ENCODE measurements at regions not wholly inside any gene's neighbourhood (a gene's known extent, or its start where the extent isn't known, plus 50 kb on each side); places are given as distances from the start of the nearest gene placed in this dataset.

DNA sequence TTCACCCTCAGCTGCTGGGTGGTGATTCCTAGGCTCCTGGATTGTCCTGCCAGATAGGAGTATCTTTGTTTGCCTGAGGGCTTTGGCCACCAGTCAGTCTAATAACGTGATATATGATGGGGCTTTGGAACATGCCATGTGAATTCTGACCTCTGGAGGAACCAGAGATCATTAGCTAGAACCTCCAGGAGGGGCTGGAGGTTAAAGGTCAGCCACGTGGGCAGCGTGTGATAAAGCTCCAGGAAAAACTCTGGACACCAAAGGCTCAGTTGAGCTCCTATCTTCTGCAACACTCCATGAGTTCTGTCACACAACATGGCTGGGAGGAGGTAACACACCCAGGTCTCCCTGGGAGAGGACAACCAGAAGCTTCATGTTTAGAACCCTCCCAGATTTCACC, 251.1 kb downstream of the DAD1 start:
- no peak for DNase-seq (ENCODE audit: low spot score)

DNA sequence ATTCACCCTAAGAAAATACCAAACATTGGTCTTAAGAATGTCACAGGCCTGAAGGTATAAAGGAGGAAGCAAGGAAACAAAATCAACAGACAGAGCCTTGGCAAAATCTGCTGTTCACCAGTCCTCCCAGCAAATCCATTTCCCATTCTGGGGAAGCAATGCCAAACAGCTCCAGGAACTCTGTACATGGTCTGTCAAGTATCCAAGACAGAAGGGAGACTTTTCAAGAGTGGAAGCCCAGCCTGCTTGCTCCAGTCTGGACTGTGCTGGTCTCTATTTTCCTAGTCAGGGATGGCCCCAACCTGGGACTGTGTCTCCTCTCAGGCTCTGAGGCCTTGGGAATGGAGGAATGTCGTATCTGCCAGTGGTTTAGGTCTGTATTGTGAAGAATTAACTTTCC, 251.5 kb downstream of the DAD1 start:
- DNase-seq (ENCODE audit: low spot score) = no peak

DNA sequence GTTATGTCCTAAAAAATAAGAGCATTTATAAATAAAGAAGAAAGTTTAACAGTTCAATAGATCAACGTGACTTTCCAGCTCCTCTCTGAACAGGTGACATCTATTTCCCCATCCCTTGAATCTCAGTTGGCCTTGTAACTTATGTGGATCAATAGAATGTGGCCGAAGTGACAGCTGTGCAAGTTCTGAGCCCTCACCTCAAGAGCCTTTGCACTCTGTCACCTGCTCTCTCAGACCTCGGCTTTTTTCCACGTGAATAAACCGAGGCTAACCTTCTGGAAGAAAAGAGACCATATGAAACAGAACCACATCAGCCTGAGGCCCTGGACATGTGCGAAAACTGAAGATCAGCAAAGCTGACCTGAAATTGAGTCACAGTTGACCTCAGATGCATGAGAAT, 253.0 kb downstream of the DAD1 start:
- DNase-seq (ENCODE audit: low spot score) = no peak

DNA sequence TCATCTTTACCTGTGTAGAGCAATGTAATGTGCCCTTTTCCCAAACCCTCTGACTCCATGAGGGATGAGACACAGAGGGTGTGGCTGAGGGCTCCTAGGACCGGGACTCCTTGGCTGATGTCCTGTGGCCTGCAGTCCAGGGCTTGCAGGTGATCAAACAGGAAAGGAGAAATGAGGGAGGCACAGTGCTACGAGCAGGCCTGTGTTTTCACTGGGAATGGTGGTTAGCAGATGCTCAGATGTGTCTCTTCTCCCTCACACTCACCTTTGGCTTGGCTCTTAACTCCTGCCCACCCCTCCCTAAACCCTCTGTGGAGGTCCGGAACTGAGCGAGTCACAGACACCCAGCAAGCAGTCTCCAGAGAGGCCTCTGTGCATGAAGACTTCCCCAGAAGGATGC, 254.4 kb downstream of the DAD1 start:
- peak; percentile 15 for DNase-seq (ENCODE audit: low spot score)

DNA sequence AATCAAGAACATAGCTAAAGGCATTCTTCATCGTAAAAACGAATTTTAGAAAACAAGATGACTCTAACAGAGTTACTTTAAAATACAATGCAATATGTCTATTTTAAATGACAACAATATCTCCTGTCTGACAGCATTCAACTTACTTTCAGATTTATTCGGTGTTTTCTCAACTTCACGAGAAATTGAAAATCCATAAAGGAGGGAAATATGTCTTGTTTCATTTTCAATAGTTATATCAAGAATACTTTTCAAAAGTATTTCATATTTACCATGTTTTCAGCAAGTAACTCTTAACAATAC, 254.8 kb downstream of the DAD1 start:
- no peak for DNase-seq (ENCODE audit: low spot score)

DNA sequence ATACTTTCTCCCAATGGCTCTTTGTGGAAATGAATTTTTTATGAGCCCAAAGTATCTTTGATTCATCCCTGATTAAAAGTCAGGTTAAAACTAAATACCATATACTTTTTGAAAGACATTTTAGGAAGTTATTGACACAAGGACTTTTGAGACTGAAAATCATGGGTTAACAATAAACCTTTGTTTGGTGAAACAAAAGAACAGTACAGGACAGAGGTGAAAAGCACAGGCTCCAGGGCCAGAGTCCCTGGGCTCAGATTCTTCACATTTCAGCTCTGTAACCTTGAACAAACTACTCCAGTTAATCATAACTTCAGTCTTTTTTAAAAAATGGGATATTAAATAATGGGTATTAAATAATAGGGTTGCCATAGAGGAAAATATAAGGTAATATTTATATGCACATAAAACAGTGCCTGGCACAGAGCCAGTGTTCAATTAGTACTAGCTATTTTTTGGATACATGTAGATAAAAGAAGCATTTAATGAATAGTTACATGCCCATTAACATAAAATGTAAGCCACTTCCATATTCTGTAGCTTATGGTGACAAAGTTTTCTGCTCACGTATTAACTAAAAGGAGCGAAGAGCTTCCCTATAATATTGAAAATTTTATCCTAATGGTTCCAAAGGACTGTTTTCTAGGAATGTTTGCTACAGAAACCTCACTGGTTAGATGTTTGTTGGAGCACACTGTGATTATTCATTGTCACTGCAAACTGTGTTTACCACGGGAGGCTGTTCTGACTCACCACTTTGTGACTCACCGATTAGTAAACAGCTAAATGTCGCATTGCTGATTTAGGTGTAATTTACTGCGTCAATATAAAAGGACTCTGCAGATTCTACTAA, 255.4 kb downstream of the DAD1 start:
- DNase-seq (ENCODE audit: low spot score) = peak; percentile 87

DNA sequence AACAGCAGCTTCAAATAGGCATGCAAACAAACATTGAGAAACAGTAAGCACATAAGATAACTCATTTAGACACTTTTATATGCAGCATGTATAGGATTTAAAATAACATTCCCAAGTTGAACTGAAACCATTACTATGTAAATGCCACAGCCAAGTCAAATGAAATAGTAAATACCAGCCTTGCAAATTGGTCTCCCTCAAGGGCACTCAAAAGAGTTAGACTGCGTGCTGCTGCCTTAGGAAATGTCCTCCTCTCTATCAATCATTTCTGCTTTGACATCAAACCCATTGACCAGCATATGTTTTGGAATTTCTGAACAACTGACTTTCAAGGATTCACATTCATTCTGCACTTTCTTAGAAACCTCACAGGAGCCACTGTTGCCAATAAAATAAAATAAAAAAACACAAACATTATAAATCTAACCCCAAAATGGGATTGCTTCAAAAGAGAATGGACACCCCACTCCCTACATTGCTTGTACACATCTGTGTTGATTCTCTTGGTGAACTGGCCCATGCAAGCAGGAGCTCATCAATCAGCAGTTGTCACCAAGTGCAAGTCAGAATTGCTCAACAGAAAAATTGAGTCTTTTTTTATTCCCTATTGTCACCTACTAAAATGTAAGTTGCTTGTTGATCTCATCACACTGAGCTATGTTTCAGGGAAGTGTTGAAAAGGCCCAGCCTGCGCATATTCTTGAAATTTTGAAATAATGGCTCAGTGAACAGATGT, 256.2 kb downstream of the DAD1 start:
- DNase-seq (ENCODE audit: low spot score) = no peak

DNA sequence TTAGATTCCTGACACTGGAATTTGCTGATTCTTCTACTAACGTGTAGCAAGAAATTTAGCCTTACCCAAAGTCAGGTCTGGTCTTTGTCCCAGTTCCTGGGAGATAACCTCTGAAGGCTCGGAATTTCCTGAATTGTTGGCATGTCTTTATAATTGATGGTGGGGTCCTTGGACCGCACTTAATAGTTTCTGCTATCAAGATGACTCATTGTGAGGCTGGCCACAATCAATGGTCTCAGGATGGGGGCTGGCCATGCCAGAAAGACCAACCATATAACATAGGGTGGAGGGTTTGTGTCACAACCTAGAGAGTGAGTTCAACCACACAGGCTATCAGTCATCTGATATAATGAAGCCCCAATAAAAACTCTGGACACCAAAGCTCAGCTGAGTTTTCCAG, 259.7 kb downstream of the DAD1 start:
- DNase-seq (ENCODE audit: low spot score) = no peak

DNA sequence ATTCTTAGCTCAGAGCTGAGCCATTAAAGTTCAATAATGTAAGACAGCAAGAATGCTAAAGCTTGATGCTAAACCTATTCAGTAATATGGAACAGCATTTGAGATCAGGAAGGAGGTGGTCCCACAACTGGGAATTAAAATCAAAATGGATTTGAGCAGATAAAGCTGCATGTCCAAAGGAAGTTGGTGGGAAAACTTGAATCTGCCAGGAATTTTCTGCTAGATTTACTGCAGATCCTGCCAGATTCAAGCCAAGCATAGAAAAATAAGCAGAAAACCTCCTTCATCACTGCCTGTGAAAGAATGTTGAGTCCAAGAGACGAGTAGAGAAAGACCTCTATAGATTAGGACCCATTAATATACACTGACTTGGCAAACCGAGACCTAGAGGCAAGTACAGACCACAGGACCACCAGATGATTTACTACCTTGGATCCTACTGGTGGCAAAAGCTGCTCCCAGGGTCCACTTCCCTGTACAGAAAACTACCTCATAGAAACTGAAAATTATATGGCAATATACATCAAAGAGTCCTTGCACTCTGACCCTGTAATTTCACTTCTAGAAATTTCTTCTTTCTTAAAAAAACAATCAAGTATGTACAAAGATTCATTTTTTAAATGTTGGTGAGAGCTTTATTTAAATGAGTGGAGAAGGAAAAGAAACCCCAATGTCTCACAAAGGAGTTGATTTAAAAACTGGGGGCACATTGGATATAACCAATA, 263.2 kb downstream of the DAD1 start:
- no peak for DNase-seq (ENCODE audit: low spot score)

DNA sequence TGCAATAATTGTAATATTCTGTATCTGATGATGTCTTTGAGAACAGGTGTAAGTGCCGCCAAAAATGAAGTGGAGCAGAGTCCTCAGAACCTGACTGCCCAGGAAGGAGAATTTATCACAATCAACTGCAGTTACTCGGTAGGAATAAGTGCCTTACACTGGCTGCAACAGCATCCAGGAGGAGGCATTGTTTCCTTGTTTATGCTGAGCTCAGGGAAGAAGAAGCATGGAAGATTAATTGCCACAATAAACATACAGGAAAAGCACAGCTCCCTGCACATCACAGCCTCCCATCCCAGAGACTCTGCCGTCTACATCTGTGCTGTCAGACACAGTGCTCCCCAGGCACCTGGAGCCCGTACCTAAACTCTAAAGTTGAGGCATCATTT, 268.7 kb downstream of the DAD1 start:
- DNase-seq (ENCODE audit: low spot score) = no peak

DNA sequence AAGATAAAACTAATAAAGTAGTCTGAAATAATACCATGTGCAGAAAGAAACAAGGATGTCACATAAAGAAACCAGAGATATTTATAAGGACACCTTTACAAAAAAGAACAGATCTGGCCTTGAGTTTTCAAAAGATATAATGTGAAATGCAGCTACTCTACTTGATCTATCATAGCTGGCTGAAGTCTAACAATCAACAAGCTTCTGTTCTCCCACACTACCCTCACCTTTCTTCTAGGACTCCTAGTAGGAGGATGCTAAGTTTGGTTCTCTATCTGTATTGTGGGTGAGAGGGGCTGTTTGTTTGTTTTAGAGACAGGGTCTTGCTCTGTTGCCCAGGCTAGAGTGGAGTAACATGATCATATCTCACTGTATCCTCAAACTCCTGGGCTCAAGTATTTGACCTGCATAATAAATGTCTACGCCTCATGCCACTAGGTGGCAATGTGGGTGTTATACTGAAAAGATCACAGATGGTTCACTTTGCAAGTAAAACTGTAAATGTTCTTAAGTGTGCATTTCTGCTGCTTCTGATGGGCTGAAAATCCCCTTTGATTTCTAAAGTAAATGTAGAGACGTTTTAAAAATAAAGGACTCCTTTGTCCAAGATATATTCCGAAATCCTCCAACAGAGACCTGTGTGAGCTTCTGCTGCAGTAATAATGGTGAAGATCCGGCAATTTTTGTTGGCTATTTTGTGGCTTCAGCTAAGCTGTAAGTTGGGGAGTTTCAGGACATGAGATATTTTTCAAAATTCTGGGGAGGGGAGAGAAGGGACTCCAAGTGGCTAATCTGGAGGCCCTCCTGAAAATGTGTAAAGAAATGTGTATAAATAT, 269.3 kb downstream of the DAD1 start:
- DNase-seq (ENCODE audit: low spot score) = peak; percentile 57

DNA sequence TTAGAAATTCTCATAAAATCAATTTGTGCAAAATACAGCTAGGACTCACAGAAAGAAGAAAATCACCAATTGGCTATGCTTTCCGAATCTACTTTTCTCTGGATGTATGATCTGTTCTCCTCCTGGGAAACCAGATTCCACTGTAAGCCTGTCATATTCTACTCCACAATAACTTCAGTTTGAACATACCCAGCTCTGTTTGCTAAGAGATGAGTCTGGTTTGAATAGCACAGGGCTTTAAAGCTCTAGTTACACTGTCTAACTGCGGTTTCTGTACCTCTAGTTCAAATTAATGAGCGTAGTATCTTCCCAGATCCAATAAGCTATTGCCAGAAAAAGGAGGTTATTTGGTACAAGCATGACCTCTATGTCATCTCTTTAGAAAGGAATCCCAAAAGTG, 270.1 kb downstream of the DAD1 start:
- DNase-seq (ENCODE audit: low spot score) = no peak

DNA sequence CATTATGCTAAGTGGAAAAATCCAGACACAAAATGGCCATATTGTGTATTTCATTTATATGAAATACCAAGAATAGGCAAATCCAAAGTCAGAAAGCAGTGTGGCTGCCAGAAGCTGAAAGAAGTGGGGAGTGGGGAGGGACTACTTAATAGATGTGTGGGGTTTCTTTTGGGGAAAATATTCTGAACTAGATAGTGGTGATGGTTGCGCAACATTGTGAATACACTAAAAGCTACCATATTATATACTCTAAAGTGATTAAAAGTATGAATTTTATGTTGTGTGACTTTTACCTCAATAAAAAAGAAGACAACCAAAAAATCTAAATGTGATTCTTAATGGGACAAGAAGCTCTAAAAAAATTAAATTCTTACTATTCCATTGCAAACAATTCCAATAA, 272.6 kb downstream of the DAD1 start:
- no peak for DNase-seq (ENCODE audit: low spot score)

DNA sequence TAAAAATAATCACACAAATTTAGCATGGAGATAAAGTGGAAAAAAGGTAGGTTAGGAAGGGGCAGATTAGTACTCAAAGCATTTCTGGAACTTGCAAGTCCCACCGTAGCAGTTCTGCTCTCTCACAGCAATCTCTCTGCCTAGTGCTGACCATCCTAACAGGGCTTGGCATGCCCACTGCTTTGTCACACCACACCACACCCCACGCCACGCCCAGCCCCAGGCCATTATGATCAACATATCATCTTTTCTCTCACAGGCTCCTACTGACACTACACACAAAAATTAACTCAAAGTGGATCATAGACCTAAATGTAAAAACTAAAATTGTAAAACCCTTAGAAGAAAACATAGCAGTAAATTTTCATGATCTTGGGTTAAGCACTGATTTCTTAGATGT, 273.7 kb downstream of the DAD1 start:
- DNase-seq (ENCODE audit: low spot score) = no peak

DNA sequence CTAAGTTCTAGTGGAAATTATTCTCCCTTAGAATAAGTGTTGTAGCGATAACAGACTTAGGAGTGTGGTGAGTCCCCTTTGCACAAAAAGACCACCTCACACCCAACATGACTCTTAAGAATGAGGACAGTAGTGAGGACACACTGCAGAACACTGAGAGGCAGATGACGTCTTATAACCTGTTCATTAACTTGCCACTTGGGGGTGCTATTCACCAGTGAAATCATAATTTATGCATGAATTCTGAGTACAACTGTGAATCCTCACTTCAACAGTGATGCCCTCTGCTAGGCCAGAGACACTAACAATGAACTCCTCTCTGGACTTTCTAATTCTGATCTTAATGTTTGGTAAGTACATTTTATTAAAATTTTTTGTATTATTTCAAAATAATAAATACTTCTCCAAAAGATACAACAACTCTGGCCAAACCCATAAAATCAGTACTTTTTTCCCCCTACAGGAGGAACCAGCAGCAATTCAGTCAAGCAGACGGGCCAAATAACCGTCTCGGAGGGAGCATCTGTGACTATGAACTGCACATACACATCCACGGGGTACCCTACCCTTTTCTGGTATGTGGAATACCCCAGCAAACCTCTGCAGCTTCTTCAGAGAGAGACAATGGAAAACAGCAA, 274.7 kb downstream of the DAD1 start:
- peak; percentile 63 for DNase-seq (ENCODE audit: low spot score)

DNA sequence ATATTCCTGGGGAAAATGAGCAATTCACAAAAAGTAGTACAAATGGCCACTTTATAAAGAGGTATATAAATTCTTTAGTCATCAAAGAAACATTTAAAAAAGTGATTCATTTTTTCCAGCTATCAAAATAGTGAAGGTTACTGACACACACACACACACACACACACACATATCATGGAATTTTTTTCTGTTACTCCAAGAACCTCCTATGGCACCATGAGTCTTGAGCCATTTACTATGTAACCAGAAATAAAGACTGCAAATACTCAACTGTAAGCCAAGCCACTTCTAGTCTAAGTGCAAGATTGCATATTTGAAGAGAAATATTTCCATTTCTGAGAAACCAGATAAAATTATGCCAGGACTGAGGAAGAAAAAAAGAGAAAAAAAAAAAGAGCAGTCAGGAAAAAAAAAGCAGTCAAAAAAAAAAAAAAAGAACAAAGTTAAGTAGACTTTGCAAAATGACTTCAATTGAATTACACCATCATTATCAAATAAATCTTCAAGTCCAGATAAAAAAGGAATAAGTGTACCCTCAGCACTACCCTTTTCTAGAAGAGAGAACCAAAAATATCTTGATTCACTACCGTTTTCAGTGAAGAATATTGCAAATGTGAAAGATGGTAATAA, 275.7 kb downstream of the DAD1 start:
- DNase-seq (ENCODE audit: low spot score) = no peak

DNA sequence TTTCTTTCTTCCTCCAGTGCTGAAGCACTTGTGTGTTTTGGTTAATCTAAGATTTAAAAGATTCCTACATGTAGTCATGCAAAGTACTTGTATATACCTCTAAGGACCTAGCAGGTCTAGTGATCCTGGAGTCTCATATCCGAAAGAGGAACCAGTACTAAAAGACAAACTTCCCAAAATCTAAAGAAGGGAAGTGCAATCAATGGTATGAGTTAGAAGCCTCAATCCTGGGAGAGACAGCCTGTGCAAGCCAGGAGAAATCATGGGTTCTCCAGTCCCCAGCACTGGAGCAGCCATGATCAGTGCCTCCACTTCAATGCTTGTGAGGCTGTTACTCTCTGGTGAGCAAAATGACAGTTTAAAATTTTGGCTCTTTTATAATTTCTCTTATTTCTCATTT, 277.4 kb downstream of the DAD1 start:
- DNase-seq (ENCODE audit: low spot score) = no peak

DNA sequence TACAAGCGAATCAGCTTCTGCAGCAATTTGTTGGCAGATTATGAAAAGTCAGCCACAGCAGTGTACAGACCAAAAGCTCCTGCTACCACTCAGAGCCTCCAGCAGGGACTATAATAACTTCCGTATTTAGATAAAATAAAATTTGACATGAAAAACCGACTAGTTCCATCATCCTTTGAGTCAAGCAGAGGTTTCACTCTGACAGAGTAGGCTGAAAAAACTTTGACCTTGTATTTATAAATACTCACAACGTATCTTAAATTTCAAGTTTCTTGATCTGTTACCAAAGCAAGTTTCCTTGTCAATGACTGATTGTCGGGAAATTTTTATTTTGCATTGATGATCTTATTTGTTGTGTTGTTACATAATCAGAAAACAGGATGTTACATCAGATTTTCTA, 283.4 kb downstream of the DAD1 start:
- no peak for DNase-seq (ENCODE audit: low spot score)

DNA sequence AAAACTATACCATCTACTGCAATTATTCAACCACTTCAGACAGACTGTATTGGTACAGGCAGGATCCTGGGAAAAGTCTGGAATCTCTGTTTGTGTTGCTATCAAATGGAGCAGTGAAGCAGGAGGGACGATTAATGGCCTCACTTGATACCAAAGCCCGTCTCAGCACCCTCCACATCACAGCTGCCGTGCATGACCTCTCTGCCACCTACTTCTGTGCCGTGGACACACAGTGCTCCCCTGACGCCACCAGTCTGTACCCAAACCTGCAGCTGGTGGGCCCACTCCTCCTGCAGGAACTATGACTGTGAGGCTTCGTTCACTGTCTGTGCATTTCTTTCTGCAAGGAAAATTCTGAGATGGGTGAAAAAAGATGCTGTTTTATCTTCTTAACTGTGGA, 284.7 kb downstream of the DAD1 start:
- DNase-seq (ENCODE audit: low spot score) = no peak

DNA sequence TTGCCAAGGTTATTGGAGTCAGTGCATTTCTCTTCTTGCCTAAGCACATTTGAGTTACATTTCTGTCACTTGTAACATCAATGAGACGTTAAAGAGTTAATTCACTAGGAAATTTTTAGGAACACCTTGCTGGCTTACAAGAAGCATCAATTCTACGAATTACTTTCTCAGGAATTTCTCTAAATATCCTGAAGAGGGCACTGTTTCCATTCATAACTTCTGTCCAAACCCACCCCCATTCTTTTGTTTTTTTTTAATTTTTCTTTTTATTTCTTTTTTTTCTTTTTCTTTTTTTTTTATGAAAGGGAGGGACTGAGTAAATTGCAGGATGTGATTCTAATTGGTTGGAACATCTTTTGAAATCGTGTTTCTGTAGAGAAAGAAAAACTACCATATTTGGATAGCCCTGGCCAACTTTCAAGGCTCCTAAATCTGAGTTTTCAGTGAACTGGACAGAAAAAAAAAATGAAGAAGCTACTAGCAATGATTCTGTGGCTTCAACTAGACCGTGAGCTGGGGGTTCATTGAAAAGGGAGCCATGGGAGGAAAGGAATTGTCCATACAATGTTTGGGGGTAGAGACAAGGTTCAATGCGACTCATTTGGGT, 285.3 kb downstream of the DAD1 start:
- peak; percentile 15 for DNase-seq (ENCODE audit: low spot score)

DNA sequence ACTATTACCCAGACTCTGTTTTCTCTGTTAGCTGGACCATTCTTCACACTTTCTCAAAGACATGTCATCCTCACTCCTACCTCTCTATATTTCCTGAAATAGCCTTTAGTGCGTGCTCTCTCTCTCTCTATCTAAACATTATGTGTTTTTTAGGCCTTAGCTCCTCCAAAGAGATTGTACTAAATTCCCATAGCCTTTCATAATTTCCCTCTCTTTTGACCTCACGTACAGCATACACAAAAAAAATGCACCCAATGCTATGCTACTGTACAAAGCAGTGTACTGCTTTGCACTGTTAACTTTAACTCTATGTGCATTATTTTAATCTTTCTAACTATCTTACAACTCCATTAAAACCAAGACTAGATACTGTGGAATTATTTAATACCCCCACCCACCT, 288.4 kb downstream of the DAD1 start:
- DNase-seq (ENCODE audit: low spot score) = no peak
